HFF-Myc (cell line): ENCODE measurements at regions not wholly inside any gene's neighbourhood (a gene's known extent, or its start where the extent isn't known, plus 50 kb on each side); places are given as distances from the start of the nearest gene placed in this dataset.

Experiments
- DNase-seq: peaks from one replicate; pipeline ENCODE4 v3.0.0-alpha.2; 2011; ENCODE audit warnings: low read depth; ENCODE audit errors: extremely low read depth
- H3K4me3 ChIP-seq: replicated peaks from 2 replicates; pipeline ENCODE4 v1.5.1; 2011; ENCODE audit warnings: low read depth, mild to moderate bottlenecking, control low read depth, low read length
- CTCF ChIP-seq: IDR thresholded peaks from 2 replicates; pipeline ENCODE4 v1.5.1; 2012; ENCODE audit warnings: mild to moderate bottlenecking, low read depth, low read length, control low read depth; ENCODE audit errors: missing control alignments

GRCh38 chr10:57960406-57960805 is 307.3 kb downstream of the IPMK start:
- DNase-seq, result no peak

GRCh38 chr10:57959318-57960006 is 308.2 kb downstream of the IPMK start:
- no peak for DNase-seq
- no peak for TF ChIP-seq CTCF
- H3K4me3 ChIP-seq, result no peak overlapping the region

More at GRCh38 chr10:57960406-57960805, 307.3 kb downstream of the IPMK start:
- no peak overlapping the region for H3K4me3 ChIP-seq
- TF ChIP-seq CTCF, result no peak

- no peak for TF ChIP-seq CTCF
- H3K4me3 ChIP-seq, result no peak overlapping the region
- no peak for DNase-seq
These were observed 312.6 kb downstream of the IPMK start for GRCh38 chr10:57955076-57955475.

- H3K4me3 ChIP-seq, result no peak overlapping the region
- TF ChIP-seq CTCF, result no peak
- no peak for DNase-seq
These were observed 315.0 kb downstream of the IPMK start for GRCh38 chr10:57952741-57953140.

- no peak overlapping the region for H3K4me3 ChIP-seq
- TF ChIP-seq CTCF, result no peak
- no peak for DNase-seq
These were observed 317.2 kb downstream of the IPMK start for GRCh38 chr10:57950442-57950974.

GRCh38 chr10:57948796-57949195 is 318.9 kb downstream of the IPMK start:
- no peak overlapping the region for H3K4me3 ChIP-seq
- TF ChIP-seq CTCF, result no peak
- no peak for DNase-seq
